PC-3 (cell line): ENCODE measurements at regions not wholly inside any gene's neighbourhood (a gene's known extent, or its start where the extent isn't known, plus 50 kb on each side); places are given as distances from the start of the nearest gene placed in this dataset.

ENCODE experiments used
- ATAC-seq: fragments of 200-7000 bp; cut with Tn5 transposase; 2 replicates; pipeline ENCODE4 v1.9.1; 2020; ENCODE audit warnings: mild to moderate bottlenecking, moderate library complexity
- BruUV-seq: library from RNA; stranded (reverse); fragments of 400-500 nt; replicated peaks from 2 replicates; lab custom pipeline; 2021; lab: Mats Ljungman, UMichigan
- CTCF ChIA-PET: fragments of 300-600 bp; sonication (Branson Sonifier 250); formaldehyde crosslinking; loops from one replicate; lab custom pipeline; 2022; ENCODE audit warnings: antibody characterized with exemption; lab: Charles Lee
- POLR2A ChIA-PET: fragments of 300-600 bp; sonication (Branson Sonifier 250); formaldehyde crosslinking; loops from one replicate; lab custom pipeline; 2022; ENCODE audit warnings: antibody characterized with exemption; ENCODE audit not compliant: unreplicated experiment; lab: Charles Lee
- DNase-seq: peaks from one replicate; pipeline ENCODE4 v3.0.0-alpha.2; 2015
- H2AFZ ChIP-seq: fragments of 300-600 bp; sonication (generic); 2 replicates; pipeline ENCODE4 v1.6.0; 2016; ENCODE audit warnings: antibody characterized with exemption, low read length
- H3F3A ChIP-seq: fragments of 300-600 bp; sonication (generic); one replicate; pipeline ENCODE4 v1.6.0; 2017; ENCODE audit warnings: antibody characterized with exemption, low read length, control low read depth, mild to moderate bottlenecking; ENCODE audit not compliant: unreplicated experiment
- H3K27ac ChIP-seq: fragments of 300-600 bp; sonication (generic); 2 replicates; pipeline ENCODE4 v1.5.1; 2016; ENCODE audit warnings: mild to moderate bottlenecking, low read length
- H3K27me3 ChIP-seq: fragments of 300-600 bp; sonication (generic); 2 replicates; pipeline ENCODE4 v1.6.1; 2016; ENCODE audit warnings: low read length, mixed read lengths
- H3K36me3 ChIP-seq: fragments of 300-600 bp; sonication (generic); 2 replicates; pipeline ENCODE4 v1.6.1; 2016; ENCODE audit warnings: low read depth, mixed run types, low read length, mixed read lengths
- H3K4me1 ChIP-seq: fragments of 300-600 bp; sonication (generic); 2 replicates; pipeline ENCODE4 v1.5.1; 2016; ENCODE audit warnings: low read length; ENCODE audit not compliant: insufficient read depth
- H3K4me2 ChIP-seq: fragments of 300-600 bp; sonication (generic); 2 replicates; pipeline ENCODE4 v1.6.0; 2016; ENCODE audit warnings: low read length
- H3K4me3 ChIP-seq: fragments of 300-600 bp; sonication (generic); 2 replicates; pipeline ENCODE4 v1.5.1; 2016; ENCODE audit warnings: mild to moderate bottlenecking, low read length, mixed read lengths
- H3K79me2 ChIP-seq: fragments of 300-600 bp; sonication (generic); 2 replicates; pipeline ENCODE4 v1.6.1; 2017; ENCODE audit warnings: low read length, mixed read lengths
- H3K9ac ChIP-seq: fragments of 300-600 bp; sonication (generic); 2 replicates; pipeline ENCODE4 v1.6.0; 2016; ENCODE audit warnings: mild to moderate bottlenecking, low read length
- H3K9me2 ChIP-seq: fragments of 300-600 bp; sonication (generic); replicated peaks from 2 replicates; pipeline ENCODE4 v1.6.1; 2016; ENCODE audit warnings: mixed run types, low read length, mixed read lengths
- H3K9me3 ChIP-seq: fragments of 300-600 bp; sonication (generic); 2 replicates; pipeline ENCODE4 v1.6.1; 2016; ENCODE audit warnings: low read length, mixed read lengths
- H4K20me1 ChIP-seq: fragments of 300-600 bp; sonication (generic); 2 replicates; pipeline ENCODE4 v1.6.1; 2016; ENCODE audit warnings: low read length, mixed read lengths
- CTCF ChIP-seq: fragments of 300-600 bp; sonication (generic); conservative IDR thresholded peaks from 2 replicates; pipeline ENCODE4 v1.5.1; 2017; ENCODE audit warnings: antibody characterized with exemption, low read depth, mild to moderate bottlenecking, low read length
- EZH2 ChIP-seq: fragments of 300-600 bp; sonication (generic); IDR thresholded peaks from one replicate; pipeline ENCODE4 v1.6.1; 2017; ENCODE audit warnings: antibody characterized with exemption, mild to moderate bottlenecking, low read length; ENCODE audit not compliant: unreplicated experiment
- EZH2phosphoT487 ChIP-seq: fragments of 300-600 bp; sonication (generic); IDR thresholded peaks from 2 replicates; pipeline ENCODE4 v1.6.1; 2018; ENCODE audit warnings: mild to moderate bottlenecking, antibody characterized with exemption, low read length, borderline replicate concordance
- intact Hi-C: fragments of 100-400 bp; cut with micrococcal nuclease; formaldehyde crosslinking; loops from 2 replicates; pipeline ENCODE4 v1.9.0; 2023

DNA sequence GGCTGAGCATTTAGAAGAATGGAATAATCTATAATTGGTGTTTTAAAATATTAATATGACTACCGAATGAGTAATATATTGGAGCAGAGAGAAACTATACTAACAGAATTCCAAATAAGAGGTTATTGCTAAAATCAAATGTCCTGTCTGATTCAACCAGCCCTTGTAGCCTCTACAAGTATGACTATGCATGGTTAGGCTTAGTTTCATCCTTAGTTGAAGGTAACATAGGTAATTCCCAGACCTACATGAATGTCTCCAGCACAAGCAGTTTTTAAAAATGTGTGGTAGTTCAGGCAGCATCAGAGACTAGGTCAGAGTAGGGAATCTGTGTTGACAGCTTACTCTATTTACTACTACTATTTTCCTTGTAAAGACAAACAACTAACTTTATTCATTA, 51.7 kb upstream of the SLC27A6 start:
- POLR2A ChIA-PET: no interaction called here

More for the DNA sequence above, 51.7 kb upstream of the SLC27A6 start:
- H4K20me1 ChIP-seq: no peaks in the 10 kb centered on the region
- no peaks in the 10 kb centered on the region for H3K4me1 ChIP-seq
- DNase-seq (no peak), ATAC-seq (no peak)
- no peak overlapping the region for H3K4me3 ChIP-seq
- CTCF ChIA-PET: no interaction called here
- H3K36me3 ChIP-seq: no peaks in the 10 kb centered on the region
- H3K9me2 ChIP-seq: no peaks in the 10 kb centered on the region
- no peaks in the 10 kb centered on the region for H3K9me3 ChIP-seq
- H3K27ac ChIP-seq: no peak overlapping the region
- H3F3A ChIP-seq: no peaks in the 10 kb centered on the region
- peaks cover 8% of the 10 kb centered on the region for H3K27me3 ChIP-seq
- intact Hi-C loops: no loop called here
- no peaks in the 10 kb centered on the region for H3K79me2 ChIP-seq
- no peak overlapping the region for H3K4me2 ChIP-seq
- H3K9ac ChIP-seq: no peak overlapping the region
- no TSS peak for BruUV-seq
- no peak overlapping the region for H2AFZ ChIP-seq
- TF ChIP-seq EZH2phosphoT487: no peak
- no peak for TF ChIP-seq EZH2
- TF ChIP-seq CTCF: no peak
